HCT116 (cell line): ENCODE measurements at regions not wholly inside any gene's neighbourhood (a gene's known extent, or its start where the extent isn't known, plus 50 kb on each side); places are given as distances from the start of the nearest gene placed in this dataset.

ENCODE experiments used
- ATAC-seq: fragments of 200-7000 bp; cut with Tn5 transposase; 2 replicates; pipeline ENCODE4 v1.9.1; 2020; ENCODE audit warnings: mild to moderate bottlenecking, moderate library complexity
- BruUV-seq: library from RNA; stranded (reverse); fragments of 400-500 nt; replicated peaks from 2 replicates; lab custom pipeline; 2021; lab: Mats Ljungman, UMichigan
- CTCF ChIA-PET: fragments of 300-600 bp; sonication (Branson Sonifier 250); formaldehyde crosslinking; loops from one replicate; lab custom pipeline; 2021; ENCODE audit warnings: antibody characterized with exemption; lab: Charles Lee
- POLR2A ChIA-PET: fragments of 300-600, 350-600 bp; sonication (Branson Sonifier 250); formaldehyde crosslinking; loops from one replicate; lab custom pipeline; 2021; ENCODE audit warnings: antibody characterized with exemption; lab: Charles Lee
- RAD21 ChIA-PET, 2 experiments: fragments of 300-600 bp; sonication (Branson Sonifier 250); formaldehyde crosslinking; loops; one replicate each; lab custom pipeline; 2023; ENCODE audit warnings: low total read pairs in 2 of 2; ENCODE audit not compliant: uncharacterized antibody in 2 of 2, unreplicated experiment in 2 of 2, low non-redundant PET in 1 of 2; lab: Charles Lee
- DNase-seq: peaks from one replicate; pipeline ENCODE4 v3.0.0-alpha.2; 2010; ENCODE audit warnings: low read depth, low spot score
- H2AFZ ChIP-seq: fragments of 200-600 bp; shearing (Covaris generic), sonication (generic); 2 replicates; pipeline ENCODE4 v1.6.1; 2017; ENCODE audit warnings: low read depth, mixed run types, mixed read lengths, antibody characterized with exemption, low read length; ENCODE audit not compliant: poor library complexity, severe bottlenecking
- H3K27ac ChIP-seq: 2 replicates; pipeline ENCODE4 v1.5.1; 2012; ENCODE audit warnings: low read depth, low read length
- H3K27me3 ChIP-seq: fragments of 200-600 bp; sonication (generic); 2 replicates; pipeline ENCODE4 v1.6.1; 2016; ENCODE audit warnings: mixed run types, low read length, mixed read lengths; ENCODE audit not compliant: insufficient read depth
- H3K36me3 ChIP-seq, 2 experiments: fragments of 200-500 bp in 1 of 2; fragments of 200-600 bp in 1 of 2; sonication (Bioruptor generic) in 1 of 2; sonication (generic) in 1 of 2; 2 replicates each; pipeline versions ENCODE4 v1.5.1 to v1.6.1; 2014 to 2016; ENCODE audit warnings: low read length in 2 of 2, inconsistent platforms in 1 of 2, mixed read lengths in 1 of 2, mixed run types in 1 of 2; ENCODE audit not compliant: insufficient read depth in 2 of 2, control insufficient read depth in 1 of 2
- H3K4me1 ChIP-seq, 2 experiments: fragments of 200-600 bp in 1 of 2; sonication (generic) in 1 of 2; 2 replicates each; pipeline versions ENCODE4 v1.5.1 to v1.6.1; 2012 to 2017; ENCODE audit warnings: low read length in 2 of 2, inconsistent platforms in 1 of 2, mild to moderate bottlenecking in 1 of 2, mixed read lengths in 1 of 2, mixed run types in 1 of 2, moderate library complexity in 1 of 2; ENCODE audit not compliant: insufficient read depth in 2 of 2, control insufficient read depth in 1 of 2
- H3K4me2 ChIP-seq: fragments of 200-600 bp; sonication (generic); 2 replicates; pipeline ENCODE4 v1.6.1; 2017; ENCODE audit warnings: mixed run types, low read length, mixed read lengths
- H3K4me3 ChIP-seq, 2 experiments: fragments of 200-600 bp in 1 of 2; sonication (generic) in 1 of 2; replicated peaks in 1 of 2; 2 replicates each; pipeline ENCODE4 v1.5.1; 2011 to 2016; ENCODE audit warnings: low read length in 2 of 2, control low read depth in 1 of 2, low read depth in 1 of 2, mild to moderate bottlenecking in 1 of 2, mixed read lengths in 1 of 2, mixed run types in 1 of 2
- H3K79me2 ChIP-seq: fragments of 200-600 bp; sonication (generic); 2 replicates; pipeline ENCODE4 v1.6.1; 2017; ENCODE audit warnings: mild to moderate bottlenecking, mixed run types, low read length, moderate library complexity, mixed read lengths; ENCODE audit not compliant: insufficient read depth
- H3K9ac ChIP-seq: fragments of 200-600 bp; sonication (generic); 2 replicates; pipeline ENCODE4 v1.6.1; 2016; ENCODE audit warnings: low read length, mixed read lengths
- H3K9me2 ChIP-seq: fragments of 200-600 bp; sonication (generic), shearing (Covaris generic); 2 replicates; pipeline ENCODE4 v1.6.1; 2017; ENCODE audit warnings: mixed run types, mild to moderate bottlenecking, moderate library complexity; ENCODE audit not compliant: insufficient read depth
- H3K9me3 ChIP-seq, 2 experiments: fragments of 200-500 bp in 1 of 2; fragments of 200-600 bp in 1 of 2; sonication (Bioruptor generic) in 1 of 2; sonication (generic) in 1 of 2; 2 replicates each; pipeline ENCODE4 v1.6.1; 2014 to 2017; ENCODE audit warnings: low read length in 2 of 2, mixed read lengths in 2 of 2, inconsistent platforms in 1 of 2, low read depth in 1 of 2, mild to moderate bottlenecking in 1 of 2, mixed run types in 1 of 2, moderate library complexity in 1 of 2; ENCODE audit not compliant: control insufficient read depth in 1 of 2, insufficient read depth in 1 of 2
- H4K20me1 ChIP-seq: fragments of 200-600 bp; sonication (generic), shearing (Covaris generic); 2 replicates; pipeline ENCODE4 v1.6.1; 2017; ENCODE audit warnings: mixed run types, mild to moderate bottlenecking, moderate library complexity; ENCODE audit not compliant: insufficient read depth
- CBX3 ChIP-seq: IDR thresholded peaks from 2 replicates; pipeline ENCODE4 v1.6.1; 2012; ENCODE audit warnings: low read depth
- EGR1 ChIP-seq: IDR thresholded peaks from 2 replicates; pipeline ENCODE4 v1.6.1; 2012; ENCODE audit warnings: low read depth
- ELF1 ChIP-seq: IDR thresholded peaks from 2 replicates; pipeline ENCODE4 v1.6.1; 2012; ENCODE audit warnings: low read depth, borderline replicate concordance
- EZH2phosphoT487 ChIP-seq: fragments of 200-600 bp; IDR thresholded peaks from 2 replicates; pipeline ENCODE4 v1.6.1; 2018; ENCODE audit warnings: antibody characterized with exemption, borderline replicate concordance
- FOSL1 ChIP-seq: IDR thresholded peaks from 2 replicates; pipeline ENCODE4 v1.6.1; 2012; ENCODE audit warnings: low read depth
- REST ChIP-seq: IDR thresholded peaks from 2 replicates; pipeline ENCODE4 v1.6.1; 2012; ENCODE audit warnings: low read depth
- SIN3A ChIP-seq: IDR thresholded peaks from 2 replicates; pipeline ENCODE4 v1.6.1; 2012; ENCODE audit warnings: low read depth
- SRF ChIP-seq: IDR thresholded peaks from 2 replicates; pipeline ENCODE4 v1.6.1; 2012; ENCODE audit warnings: low read depth
- TCF7L2 ChIP-seq: IDR thresholded peaks from 2 replicates; pipeline ENCODE4 v1.7.0; 2011; ENCODE audit warnings: borderline replicate concordance, inconsistent platforms; ENCODE audit not compliant: insufficient read depth, insufficient read length; ENCODE audit errors: extremely low read depth
- YY1 ChIP-seq: IDR thresholded peaks from 2 replicates; pipeline ENCODE4 v1.6.1; 2011; ENCODE audit warnings: low read length, low read depth, moderate library complexity, mild to moderate bottlenecking; ENCODE audit not compliant: insufficient replicate concordance; ENCODE audit errors: extremely low read depth
- ZFX ChIP-seq: fragments of 450-650 bp; IDR thresholded peaks from 2 replicates; pipeline ENCODE4 v1.6.1; 2017
- intact Hi-C: fragments of 100-400 bp; cut with micrococcal nuclease; formaldehyde crosslinking; loops from 2 replicates; pipeline ENCODE4 v1.10.0; 2022
- TF ChIP-seq, protein P1 (sequence below), 3 experiments: fragments of 200-600 bp in 1 of 3; sonication (generic) in 1 of 3; IDR thresholded peaks in 2 of 3; conservative IDR thresholded peaks in 1 of 3; 2 replicates each; pipeline ENCODE4 v1.5.1; 2012 to 2017; ENCODE audit warnings: low read depth in 2 of 3, low read length in 2 of 3, antibody characterized with exemption in 1 of 3, borderline replicate concordance in 1 of 3, control low read depth in 1 of 3, mild to moderate bottlenecking in 1 of 3, mixed read lengths in 1 of 3, mixed run types in 1 of 3, moderate library complexity in 1 of 3; ENCODE audit not compliant: insufficient read depth in 1 of 3
- TF ChIP-seq, protein P2 (sequence below): IDR thresholded peaks from 2 replicates; pipeline ENCODE4 v1.6.1; 2011; ENCODE audit warnings: mild to moderate bottlenecking, low read length, moderate library complexity; ENCODE audit not compliant: insufficient replicate concordance; ENCODE audit errors: extremely low read depth
- TF ChIP-seq, protein P3 (sequence below): IDR thresholded peaks from 2 replicates; pipeline ENCODE4 v1.6.1; 2012

- RAD21 ChIA-PET: no interaction called here
- Histone ChIP-seq H3K9me2 (no peaks in the 10 kb centered on the region), H3K79me2 (no peaks in the 10 kb centered on the region), H3K4me3 (no peak overlapping the region), H3K27ac (no peak overlapping the region), H3K27me3 (peaks cover 50% of the 10 kb centered on the region), H3K9ac (no peak overlapping the region)
- intact Hi-C loops: no loop called here
- no peak for TF ChIP-seq EGR1
- TF ChIP-seq TCF7L2: no peak
- TF ChIP-seq, protein P1, sequence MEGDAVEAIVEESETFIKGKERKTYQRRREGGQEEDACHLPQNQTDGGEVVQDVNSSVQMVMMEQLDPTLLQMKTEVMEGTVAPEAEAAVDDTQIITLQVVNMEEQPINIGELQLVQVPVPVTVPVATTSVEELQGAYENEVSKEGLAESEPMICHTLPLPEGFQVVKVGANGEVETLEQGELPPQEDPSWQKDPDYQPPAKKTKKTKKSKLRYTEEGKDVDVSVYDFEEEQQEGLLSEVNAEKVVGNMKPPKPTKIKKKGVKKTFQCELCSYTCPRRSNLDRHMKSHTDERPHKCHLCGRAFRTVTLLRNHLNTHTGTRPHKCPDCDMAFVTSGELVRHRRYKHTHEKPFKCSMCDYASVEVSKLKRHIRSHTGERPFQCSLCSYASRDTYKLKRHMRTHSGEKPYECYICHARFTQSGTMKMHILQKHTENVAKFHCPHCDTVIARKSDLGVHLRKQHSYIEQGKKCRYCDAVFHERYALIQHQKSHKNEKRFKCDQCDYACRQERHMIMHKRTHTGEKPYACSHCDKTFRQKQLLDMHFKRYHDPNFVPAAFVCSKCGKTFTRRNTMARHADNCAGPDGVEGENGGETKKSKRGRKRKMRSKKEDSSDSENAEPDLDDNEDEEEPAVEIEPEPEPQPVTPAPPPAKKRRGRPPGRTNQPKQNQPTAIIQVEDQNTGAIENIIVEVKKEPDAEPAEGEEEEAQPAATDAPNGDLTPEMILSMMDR (IDR thresholded peaks at IDR 0.05 in 2 of 3, conservative IDR thresholded peaks at IDR 0.05 in 1 of 3; ENCODE audit: borderline replicate concordance in 1 of 3, insufficient read depth in 1 of 3, low read depth in 2 of 3, low read length in 2 of 3): no peak
- TF ChIP-seq EZH2phosphoT487: no peak
- no peak for TF ChIP-seq SRF
- TF ChIP-seq, protein P2, sequence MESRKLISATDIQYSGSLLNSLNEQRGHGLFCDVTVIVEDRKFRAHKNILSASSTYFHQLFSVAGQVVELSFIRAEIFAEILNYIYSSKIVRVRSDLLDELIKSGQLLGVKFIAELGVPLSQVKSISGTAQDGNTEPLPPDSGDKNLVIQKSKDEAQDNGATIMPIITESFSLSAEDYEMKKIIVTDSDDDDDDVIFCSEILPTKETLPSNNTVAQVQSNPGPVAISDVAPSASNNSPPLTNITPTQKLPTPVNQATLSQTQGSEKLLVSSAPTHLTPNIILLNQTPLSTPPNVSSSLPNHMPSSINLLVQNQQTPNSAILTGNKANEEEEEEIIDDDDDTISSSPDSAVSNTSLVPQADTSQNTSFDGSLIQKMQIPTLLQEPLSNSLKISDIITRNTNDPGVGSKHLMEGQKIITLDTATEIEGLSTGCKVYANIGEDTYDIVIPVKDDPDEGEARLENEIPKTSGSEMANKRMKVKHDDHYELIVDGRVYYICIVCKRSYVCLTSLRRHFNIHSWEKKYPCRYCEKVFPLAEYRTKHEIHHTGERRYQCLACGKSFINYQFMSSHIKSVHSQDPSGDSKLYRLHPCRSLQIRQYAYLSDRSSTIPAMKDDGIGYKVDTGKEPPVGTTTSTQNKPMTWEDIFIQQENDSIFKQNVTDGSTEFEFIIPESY: no peak
- no peak for TF ChIP-seq CBX3
- no peak for TF ChIP-seq ZFX
- TF ChIP-seq, protein P3, sequence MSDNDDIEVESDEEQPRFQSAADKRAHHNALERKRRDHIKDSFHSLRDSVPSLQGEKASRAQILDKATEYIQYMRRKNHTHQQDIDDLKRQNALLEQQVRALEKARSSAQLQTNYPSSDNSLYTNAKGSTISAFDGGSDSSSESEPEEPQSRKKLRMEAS: no peak
- no peak for TF ChIP-seq ELF1
- TF ChIP-seq SIN3A: no peak
- TF ChIP-seq REST: no peak
- no peak for TF ChIP-seq YY1
- no peak for TF ChIP-seq FOSL1
- TF ChIP-seq, all 23 proteins: peak for 0
- H3K4me1 ChIP-seq: no peaks in the 10 kb centered on the region
- ATAC-seq (no peak), DNase-seq (no peak)
- no TSS peak for BruUV-seq
- no peaks in the 10 kb centered on the region for H3K9me3 ChIP-seq
- CTCF ChIA-PET: interaction anchor here (1.0 to 2.2 kb wide), 2 partner anchors 9 to 132 kb away, joined by 3 to 7 read pairs; no protein-coding TSS in a partner anchor
- H3K36me3 ChIP-seq: no peaks in the 10 kb centered on the region
- H2AFZ ChIP-seq: no peak overlapping the region
- no peak overlapping the region for H3K4me2 ChIP-seq
- no peaks in the 10 kb centered on the region for H4K20me1 ChIP-seq
- POLR2A ChIA-PET: no interaction called here
These were observed 267.2 kb downstream of the BUD13 start for GRCh38 chr11:116505298-116506262.
